ENCODE measurements at regions not wholly inside any gene's neighbourhood (a gene's known extent, or its start where the extent isn't known, plus 50 kb on each side); places are given as distances from the start of the nearest gene placed in this dataset.

DNA sequence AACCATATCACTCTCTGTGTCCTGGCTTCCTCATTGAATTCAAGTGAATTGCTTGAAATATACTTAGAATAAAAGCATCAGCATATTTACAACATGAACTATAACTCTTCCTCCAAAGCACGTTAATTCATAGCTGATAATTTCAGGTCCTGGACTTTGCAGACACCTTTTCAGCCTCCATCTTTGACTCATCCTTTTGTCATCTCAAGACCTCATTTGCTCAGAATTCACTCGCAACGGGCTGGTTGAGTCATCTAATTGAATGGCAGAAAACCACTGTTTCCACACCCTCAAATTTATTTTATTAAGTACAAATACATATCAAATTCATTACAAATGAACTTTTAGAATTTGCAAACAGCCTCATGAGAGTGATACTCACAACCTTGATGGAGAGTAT is 545.7 kb downstream of the GATA3 start:
- no peak for TF ChIP-seq CTCF (IDR thresholded peaks at IDR 0.05)
- no peak for TF ChIP-seq POLR2A (IDR thresholded peaks at IDR 0.05)
- TF ChIP-seq POLR2AphosphoS5 (IDR thresholded peaks at IDR 0.05), result no peak
